GM21360 (cell line): ENCODE measurements at regions not wholly inside any gene's neighbourhood (a gene's known extent, or its start where the extent isn't known, plus 50 kb on each side); places are given as distances from the start of the nearest gene placed in this dataset.

Experiments
- ATAC-seq: cut with Tn5 transposase; IDR thresholded peaks from one replicate; pipeline ENCODE4 v1.9.1; 2021; ENCODE audit warnings: mild to moderate bottlenecking, moderate library complexity; ENCODE audit not compliant: unreplicated experiment

- ATAC-seq: no peak
Observed at GRCh38 chr13:22372261-22372660, 701.4 kb downstream of the FGF9 start.

- no peak for ATAC-seq
Observed at GRCh38 chr13:22375151-22375550, 704.3 kb downstream of the FGF9 start.

DNA sequence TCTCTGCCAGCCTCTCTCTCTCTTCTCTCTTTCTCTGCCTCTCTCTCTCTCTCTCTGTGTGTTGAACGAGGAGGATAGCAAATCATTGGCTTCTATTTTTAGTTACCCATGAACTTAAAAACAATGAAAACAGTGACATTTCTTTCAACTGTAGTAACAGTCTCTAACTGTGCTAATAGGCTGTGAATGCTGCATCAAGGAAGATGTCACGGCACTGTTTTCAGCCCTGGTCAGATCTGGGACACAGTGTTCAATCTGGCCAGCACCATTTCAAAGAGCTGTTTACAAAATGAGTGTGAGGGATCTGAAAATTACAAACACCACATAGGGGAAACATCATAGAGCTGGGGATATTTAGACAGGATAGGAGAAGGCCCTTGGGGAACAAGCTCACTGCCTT is 717.0 kb downstream of the FGF9 start:
- ATAC-seq: no peak

DNA sequence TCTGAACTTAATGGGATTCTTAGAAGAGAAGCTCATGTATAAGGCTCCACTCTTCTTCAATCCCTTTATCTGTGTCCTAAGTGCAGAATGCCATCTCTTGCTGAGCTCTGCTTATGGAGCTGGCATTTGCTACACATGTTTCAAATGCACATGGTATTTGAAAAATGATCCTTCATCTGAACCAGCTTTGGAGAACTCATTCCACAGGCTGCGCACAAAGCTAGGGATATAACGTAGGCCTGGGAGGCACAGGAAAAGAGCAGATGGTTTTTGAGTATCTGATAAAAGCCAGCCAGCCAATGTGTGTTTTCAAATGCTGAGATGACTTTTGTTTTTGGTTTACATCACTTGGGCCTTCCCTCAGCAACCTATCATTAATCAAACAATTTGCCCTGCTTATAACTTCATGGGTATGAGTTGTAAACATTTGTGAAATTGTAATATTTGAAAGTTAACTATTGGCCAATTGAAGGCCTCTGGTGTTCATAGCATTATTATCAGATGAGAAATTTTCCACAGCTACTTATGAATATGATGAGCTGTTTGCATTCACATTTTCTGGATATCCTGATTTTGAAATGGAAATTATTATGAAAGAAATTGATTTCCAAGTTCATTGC is 729.0 kb downstream of the FGF9 start:
- no peak for ATAC-seq

DNA sequence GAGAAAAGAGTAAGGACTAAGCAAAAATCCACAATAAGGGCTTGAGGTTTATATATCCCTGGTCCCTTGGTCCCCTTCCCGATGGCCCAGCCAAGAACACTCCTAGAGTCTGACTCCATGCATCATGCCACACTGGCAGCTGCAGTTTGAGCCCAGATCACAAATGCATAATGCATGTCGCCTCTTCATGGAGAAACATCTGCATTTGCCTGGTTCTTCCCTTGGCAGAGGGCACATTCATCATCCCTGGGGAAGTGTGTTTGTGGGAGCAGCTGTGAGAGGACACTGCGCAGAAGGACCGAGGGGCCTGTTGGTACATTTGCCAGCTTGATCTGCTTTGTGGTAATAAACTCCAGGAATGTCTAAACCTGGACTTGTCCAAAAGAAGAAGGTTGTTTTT is 731.8 kb downstream of the FGF9 start:
- ATAC-seq: no peak

- ATAC-seq: no peak
Observed at GRCh38 chr13:22403144-22403543, 732.3 kb downstream of the FGF9 start.

GRCh38 chr13:22405891-22406290 is 735.0 kb downstream of the FGF9 start:
- ATAC-seq: no peak

DNA sequence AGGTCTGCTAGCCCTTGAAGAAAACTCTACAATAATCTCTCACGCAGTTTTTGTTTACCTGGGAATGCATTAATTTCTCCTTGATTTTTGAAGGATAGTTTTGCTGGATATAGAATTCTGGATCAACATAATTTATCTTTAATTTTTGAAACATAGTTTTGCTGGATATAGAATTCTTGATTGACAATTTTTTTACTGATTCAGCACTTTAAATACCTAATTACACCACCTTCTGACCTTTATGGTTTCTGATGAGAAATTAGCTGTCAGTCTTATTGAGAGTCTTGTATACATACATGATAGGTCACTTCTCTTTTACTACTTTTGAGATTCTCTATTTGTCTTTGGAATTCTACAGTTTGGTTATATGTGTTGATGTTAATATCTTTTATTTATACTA is 741.6 kb downstream of the FGF9 start:
- ATAC-seq: no peak

- ATAC-seq: no peak
Observed at GRCh38 chr13:22422023-22422422, 751.1 kb downstream of the FGF9 start.

DNA sequence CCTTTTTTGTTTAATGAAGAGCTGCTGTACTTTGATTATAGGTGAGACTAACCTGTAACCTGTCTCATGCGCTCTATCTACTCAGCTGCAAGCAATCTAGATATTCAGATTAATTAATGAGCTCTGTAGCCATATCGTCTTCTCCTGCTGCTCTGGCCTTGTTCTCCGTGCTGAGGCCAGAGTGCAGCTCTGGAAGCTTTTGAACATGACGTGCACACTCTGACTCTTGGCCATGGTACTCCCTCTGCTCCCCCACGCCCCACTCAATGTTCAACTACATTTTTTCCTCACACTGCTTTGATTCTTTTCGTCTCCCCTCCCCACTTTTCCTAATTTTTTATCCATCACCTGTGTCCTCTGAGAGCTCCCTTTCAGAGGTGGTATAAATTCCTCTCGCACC is 751.8 kb downstream of the FGF9 start:
- no peak for ATAC-seq

GRCh38 chr13:22423261-22423660 is 752.4 kb downstream of the FGF9 start:
- no peak for ATAC-seq

- no peak for ATAC-seq
Observed at GRCh38 chr13:22425087-22425486, 754.2 kb downstream of the FGF9 start.

GRCh38 chr13:22427066-22427465 is 753.7 kb upstream of the SGCG start:
- no peak for ATAC-seq

DNA sequence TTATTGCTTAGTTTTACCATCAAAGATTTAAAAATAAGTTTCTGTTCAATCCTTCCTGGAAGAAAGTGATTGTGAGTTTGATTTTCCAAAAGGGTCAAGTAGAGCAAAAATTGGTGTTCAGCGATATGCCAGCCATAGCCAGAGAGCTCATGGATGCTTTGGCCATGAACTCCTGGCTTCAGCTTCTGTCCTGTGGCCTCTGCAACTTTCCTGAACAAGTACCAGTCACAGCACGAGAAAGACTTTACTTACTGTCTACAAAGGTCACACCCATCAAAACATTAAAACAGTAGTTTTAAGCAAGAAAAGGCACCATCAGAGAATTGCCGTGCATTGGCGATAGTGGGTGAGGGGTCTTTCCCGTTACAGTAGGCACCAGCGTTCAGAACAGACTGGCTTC is 753.0 kb upstream of the SGCG start:
- ATAC-seq: no peak

- ATAC-seq: no peak
Observed at GRCh38 chr13:22428188-22428828, 752.5 kb upstream of the SGCG start.

DNA sequence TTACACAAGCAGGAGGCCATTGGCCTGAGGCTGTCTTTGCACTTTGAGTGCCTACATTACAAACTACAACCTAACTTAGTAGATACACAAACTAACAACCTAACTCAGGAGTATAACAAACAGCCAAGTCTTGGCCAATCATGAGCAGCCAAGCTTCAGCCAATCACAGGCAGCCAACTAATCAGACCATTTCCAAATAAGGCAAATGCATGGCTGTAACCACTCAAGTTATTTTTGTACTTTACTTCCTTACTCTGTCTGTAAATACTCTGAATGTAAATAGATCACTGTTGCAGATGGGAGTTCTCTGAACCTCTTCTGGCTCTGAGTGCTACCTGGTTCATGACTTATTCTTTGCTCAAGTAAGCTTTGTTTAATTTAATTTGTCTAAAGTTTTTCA is 748.1 kb upstream of the SGCG start:
- ATAC-seq: no peak

- ATAC-seq: no peak
Observed at GRCh38 chr13:22447132-22447886, 733.5 kb upstream of the SGCG start.

- ATAC-seq: no peak
Observed at GRCh38 chr13:22449251-22449650, 731.5 kb upstream of the SGCG start.

DNA sequence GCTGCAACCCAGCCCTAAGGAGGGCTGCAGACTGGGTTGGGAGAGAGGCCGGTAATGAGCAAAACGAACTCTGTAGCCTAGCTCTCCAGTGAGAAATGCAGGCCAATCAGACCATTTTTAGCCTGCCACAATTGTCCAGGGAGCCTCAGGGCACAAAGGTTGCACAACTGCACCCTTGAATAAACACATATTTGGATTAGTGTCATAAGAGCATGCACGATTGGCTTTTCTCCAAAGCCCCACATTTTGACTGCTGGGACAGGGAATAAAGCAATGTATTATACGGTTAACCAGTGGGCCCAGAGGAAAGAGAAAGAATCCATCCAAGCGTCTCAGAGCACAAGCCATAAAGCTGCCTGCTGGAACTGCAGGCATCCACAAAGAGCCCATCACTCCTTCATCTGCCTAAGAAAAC is 729.4 kb upstream of the SGCG start:
- ATAC-seq: no peak

- no peak for ATAC-seq
Observed at GRCh38 chr13:22454586-22454985, 726.2 kb upstream of the SGCG start.

DNA sequence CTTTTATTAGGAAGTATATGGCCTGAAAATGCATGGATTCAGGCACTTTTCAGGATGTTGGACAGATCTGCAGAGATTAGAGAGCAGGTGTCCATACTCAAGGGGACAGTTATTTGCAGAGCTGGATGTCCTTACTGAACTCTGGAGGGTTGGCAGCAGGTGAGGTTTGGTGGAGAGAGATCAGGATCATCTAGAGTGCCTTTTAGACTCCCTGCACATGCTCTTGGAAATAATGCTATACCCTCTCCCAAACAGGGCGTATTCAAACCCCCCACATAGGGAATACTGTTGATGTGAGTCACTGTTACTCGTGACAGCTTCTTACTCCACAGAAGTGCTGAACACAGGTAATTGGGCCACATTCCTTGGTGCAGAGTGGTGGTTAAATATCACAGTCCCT is 725.7 kb upstream of the SGCG start:
- no peak for ATAC-seq

- ATAC-seq: no peak
Observed at GRCh38 chr13:22461854-22462490, 718.8 kb upstream of the SGCG start.
